ENCODE measurements at regions not wholly inside any gene's neighbourhood (a gene's known extent, or its start where the extent isn't known, plus 50 kb on each side); places are given as distances from the start of the nearest gene placed in this dataset.

GRCh38 chr16:85357323-85357722, 245.1 kb upstream of the CIBAR2 start:
- TF ChIP-seq CTCF (optimal IDR thresholded peaks at IDR 0.05 in 1 of 3, IDR thresholded peaks at IDR 0.05 in 1 of 3, conservative IDR thresholded peaks at IDR 0.05 in 1 of 3; ENCODE audit: extremely low read depth in 1 of 3, insufficient read depth in 2 of 3, low read length in 3 of 3) = no peak
- no peak for TF ChIP-seq EZH2 (IDR thresholded peaks at IDR 0.05; ENCODE audit: low read length)
